HCT116 (cell line): ENCODE measurements at regions not wholly inside any gene's neighbourhood (a gene's known extent, or its start where the extent isn't known, plus 50 kb on each side); places are given as distances from the start of the nearest gene placed in this dataset.

ENCODE experiments used
- ATAC-seq: fragments of 200-7000 bp; cut with Tn5 transposase; 2 replicates; pipeline ENCODE4 v1.9.1; 2020; ENCODE audit warnings: mild to moderate bottlenecking, moderate library complexity
- BruUV-seq: library from RNA; stranded (reverse); fragments of 400-500 nt; replicated peaks from 2 replicates; lab custom pipeline; 2021; lab: Mats Ljungman, UMichigan
- CTCF ChIA-PET: fragments of 300-600 bp; sonication (Branson Sonifier 250); formaldehyde crosslinking; loops from one replicate; lab custom pipeline; 2021; ENCODE audit warnings: antibody characterized with exemption; lab: Charles Lee
- POLR2A ChIA-PET: fragments of 300-600, 350-600 bp; sonication (Branson Sonifier 250); formaldehyde crosslinking; loops from one replicate; lab custom pipeline; 2021; ENCODE audit warnings: antibody characterized with exemption; lab: Charles Lee
- RAD21 ChIA-PET, 2 experiments: fragments of 300-600 bp; sonication (Branson Sonifier 250); formaldehyde crosslinking; loops; one replicate each; lab custom pipeline; 2023; ENCODE audit warnings: low total read pairs in 2 of 2; ENCODE audit not compliant: uncharacterized antibody in 2 of 2, unreplicated experiment in 2 of 2, low non-redundant PET in 1 of 2; lab: Charles Lee
- DNase-seq: peaks from one replicate; pipeline ENCODE4 v3.0.0-alpha.2; 2010; ENCODE audit warnings: low read depth, low spot score
- H2AFZ ChIP-seq: fragments of 200-600 bp; shearing (Covaris generic), sonication (generic); 2 replicates; pipeline ENCODE4 v1.6.1; 2017; ENCODE audit warnings: low read depth, mixed run types, mixed read lengths, antibody characterized with exemption, low read length; ENCODE audit not compliant: poor library complexity, severe bottlenecking
- H3K27ac ChIP-seq: 2 replicates; pipeline ENCODE4 v1.5.1; 2012; ENCODE audit warnings: low read depth, low read length
- H3K27me3 ChIP-seq: fragments of 200-600 bp; sonication (generic); 2 replicates; pipeline ENCODE4 v1.6.1; 2016; ENCODE audit warnings: mixed run types, low read length, mixed read lengths; ENCODE audit not compliant: insufficient read depth
- H3K36me3 ChIP-seq, 2 experiments: fragments of 200-500 bp in 1 of 2; fragments of 200-600 bp in 1 of 2; sonication (Bioruptor generic) in 1 of 2; sonication (generic) in 1 of 2; 2 replicates each; pipeline versions ENCODE4 v1.5.1 to v1.6.1; 2014 to 2016; ENCODE audit warnings: low read length in 2 of 2, inconsistent platforms in 1 of 2, mixed read lengths in 1 of 2, mixed run types in 1 of 2; ENCODE audit not compliant: insufficient read depth in 2 of 2, control insufficient read depth in 1 of 2
- H3K4me1 ChIP-seq, 2 experiments: fragments of 200-600 bp in 1 of 2; sonication (generic) in 1 of 2; 2 replicates each; pipeline versions ENCODE4 v1.5.1 to v1.6.1; 2012 to 2017; ENCODE audit warnings: low read length in 2 of 2, inconsistent platforms in 1 of 2, mild to moderate bottlenecking in 1 of 2, mixed read lengths in 1 of 2, mixed run types in 1 of 2, moderate library complexity in 1 of 2; ENCODE audit not compliant: insufficient read depth in 2 of 2, control insufficient read depth in 1 of 2
- H3K4me2 ChIP-seq: fragments of 200-600 bp; sonication (generic); 2 replicates; pipeline ENCODE4 v1.6.1; 2017; ENCODE audit warnings: mixed run types, low read length, mixed read lengths
- H3K4me3 ChIP-seq, 2 experiments: fragments of 200-600 bp in 1 of 2; sonication (generic) in 1 of 2; replicated peaks in 1 of 2; 2 replicates each; pipeline ENCODE4 v1.5.1; 2011 to 2016; ENCODE audit warnings: low read length in 2 of 2, control low read depth in 1 of 2, low read depth in 1 of 2, mild to moderate bottlenecking in 1 of 2, mixed read lengths in 1 of 2, mixed run types in 1 of 2
- H3K79me2 ChIP-seq: fragments of 200-600 bp; sonication (generic); 2 replicates; pipeline ENCODE4 v1.6.1; 2017; ENCODE audit warnings: mild to moderate bottlenecking, mixed run types, low read length, moderate library complexity, mixed read lengths; ENCODE audit not compliant: insufficient read depth
- H3K9ac ChIP-seq: fragments of 200-600 bp; sonication (generic); 2 replicates; pipeline ENCODE4 v1.6.1; 2016; ENCODE audit warnings: low read length, mixed read lengths
- H3K9me2 ChIP-seq: fragments of 200-600 bp; sonication (generic), shearing (Covaris generic); 2 replicates; pipeline ENCODE4 v1.6.1; 2017; ENCODE audit warnings: mixed run types, mild to moderate bottlenecking, moderate library complexity; ENCODE audit not compliant: insufficient read depth
- H3K9me3 ChIP-seq, 2 experiments: fragments of 200-500 bp in 1 of 2; fragments of 200-600 bp in 1 of 2; sonication (Bioruptor generic) in 1 of 2; sonication (generic) in 1 of 2; 2 replicates each; pipeline ENCODE4 v1.6.1; 2014 to 2017; ENCODE audit warnings: low read length in 2 of 2, mixed read lengths in 2 of 2, inconsistent platforms in 1 of 2, low read depth in 1 of 2, mild to moderate bottlenecking in 1 of 2, mixed run types in 1 of 2, moderate library complexity in 1 of 2; ENCODE audit not compliant: control insufficient read depth in 1 of 2, insufficient read depth in 1 of 2
- H4K20me1 ChIP-seq: fragments of 200-600 bp; sonication (generic), shearing (Covaris generic); 2 replicates; pipeline ENCODE4 v1.6.1; 2017; ENCODE audit warnings: mixed run types, mild to moderate bottlenecking, moderate library complexity; ENCODE audit not compliant: insufficient read depth
- CBX3 ChIP-seq: IDR thresholded peaks from 2 replicates; pipeline ENCODE4 v1.6.1; 2012; ENCODE audit warnings: low read depth
- CEBPB ChIP-seq: IDR thresholded peaks from 2 replicates; pipeline ENCODE4 v1.6.1; 2012; ENCODE audit warnings: low read depth
- EGR1 ChIP-seq: IDR thresholded peaks from 2 replicates; pipeline ENCODE4 v1.6.1; 2012; ENCODE audit warnings: low read depth
- ELF1 ChIP-seq: IDR thresholded peaks from 2 replicates; pipeline ENCODE4 v1.6.1; 2012; ENCODE audit warnings: low read depth, borderline replicate concordance
- EZH2 ChIP-seq: fragments of 200-600 bp; sonication (generic); IDR thresholded peaks from 2 replicates; pipeline ENCODE4 v1.6.1; 2017; ENCODE audit warnings: antibody characterized with exemption, mixed run types
- EZH2phosphoT487 ChIP-seq: fragments of 200-600 bp; IDR thresholded peaks from 2 replicates; pipeline ENCODE4 v1.6.1; 2018; ENCODE audit warnings: antibody characterized with exemption, borderline replicate concordance
- FOSL1 ChIP-seq: IDR thresholded peaks from 2 replicates; pipeline ENCODE4 v1.6.1; 2012; ENCODE audit warnings: low read depth
- JUND ChIP-seq: IDR thresholded peaks from 2 replicates; pipeline ENCODE4 v1.6.1; 2012
- POLR2A ChIP-seq: IDR thresholded peaks from 2 replicates; pipeline ENCODE4 v1.7.0; 2011; ENCODE audit warnings: borderline replicate concordance; ENCODE audit not compliant: insufficient read depth, insufficient read length; ENCODE audit errors: extremely low read depth
- POLR2AphosphoS5 ChIP-seq: IDR thresholded peaks from 2 replicates; pipeline ENCODE4 v1.6.1; 2011; ENCODE audit warnings: mild to moderate bottlenecking, low read depth, low read length, moderate library complexity
- RAD21 ChIP-seq: IDR thresholded peaks from 2 replicates; pipeline ENCODE4 v1.6.1; 2012; ENCODE audit warnings: low read depth, mild to moderate bottlenecking
- SIN3A ChIP-seq: IDR thresholded peaks from 2 replicates; pipeline ENCODE4 v1.6.1; 2012; ENCODE audit warnings: low read depth
- SP1 ChIP-seq: IDR thresholded peaks from 2 replicates; pipeline ENCODE4 v1.6.1; 2012; ENCODE audit warnings: low read depth
- TCF7L2 ChIP-seq: IDR thresholded peaks from 2 replicates; pipeline ENCODE4 v1.7.0; 2011; ENCODE audit warnings: borderline replicate concordance, inconsistent platforms; ENCODE audit not compliant: insufficient read depth, insufficient read length; ENCODE audit errors: extremely low read depth
- YY1 ChIP-seq: IDR thresholded peaks from 2 replicates; pipeline ENCODE4 v1.6.1; 2011; ENCODE audit warnings: low read length, low read depth, moderate library complexity, mild to moderate bottlenecking; ENCODE audit not compliant: insufficient replicate concordance; ENCODE audit errors: extremely low read depth
- ZFX ChIP-seq: fragments of 450-650 bp; IDR thresholded peaks from 2 replicates; pipeline ENCODE4 v1.6.1; 2017
- ZNF274 ChIP-seq: fragments of 200-500 bp; sonication (Bioruptor generic); IDR thresholded peaks from 2 replicates; pipeline ENCODE4 v1.6.1; 2014; ENCODE audit warnings: mild to moderate bottlenecking, low read depth, low read length, inconsistent platforms
- intact Hi-C: fragments of 100-400 bp; cut with micrococcal nuclease; formaldehyde crosslinking; loops from 2 replicates; pipeline ENCODE4 v1.10.0; 2022
- TF ChIP-seq, protein P1 (sequence below): IDR thresholded peaks from 2 replicates; pipeline ENCODE4 v1.6.1; 2012; ENCODE audit warnings: low read depth
- TF ChIP-seq, protein P2 (sequence below), 3 experiments: fragments of 200-600 bp in 1 of 3; sonication (generic) in 1 of 3; IDR thresholded peaks in 2 of 3; conservative IDR thresholded peaks in 1 of 3; 2 replicates each; pipeline ENCODE4 v1.5.1; 2012 to 2017; ENCODE audit warnings: low read depth in 2 of 3, low read length in 2 of 3, antibody characterized with exemption in 1 of 3, borderline replicate concordance in 1 of 3, control low read depth in 1 of 3, mild to moderate bottlenecking in 1 of 3, mixed read lengths in 1 of 3, mixed run types in 1 of 3, moderate library complexity in 1 of 3; ENCODE audit not compliant: insufficient read depth in 1 of 3
- TF ChIP-seq, protein P3 (sequence below): IDR thresholded peaks from 2 replicates; pipeline ENCODE4 v1.6.1; 2012
- TF ChIP-seq, protein P4 (sequence below): IDR thresholded peaks from 2 replicates; pipeline ENCODE4 v1.6.1; 2011; ENCODE audit warnings: mild to moderate bottlenecking, low read length, moderate library complexity; ENCODE audit not compliant: insufficient replicate concordance; ENCODE audit errors: extremely low read depth

DNA sequence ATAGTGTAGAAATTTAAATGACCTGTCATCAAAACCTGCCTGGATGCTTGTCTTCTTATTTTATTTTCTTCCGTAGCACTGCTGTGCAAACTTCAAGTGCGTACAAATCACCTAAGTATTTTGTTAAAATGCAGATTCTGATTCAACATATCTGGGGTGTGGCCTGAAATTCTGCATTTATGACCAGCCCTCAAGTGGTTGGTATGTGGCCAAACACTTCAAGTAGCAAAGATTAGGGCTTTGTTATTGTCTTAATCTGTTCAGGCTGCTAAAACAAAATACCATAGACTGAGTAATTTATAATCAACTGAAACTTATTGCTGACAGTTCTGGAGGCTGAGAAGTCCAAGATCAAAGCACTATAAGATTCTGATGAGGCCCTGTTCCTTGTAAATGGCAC is 97.6 kb upstream of the LRRC3B start (continued):
- TF ChIP-seq, protein P1, sequence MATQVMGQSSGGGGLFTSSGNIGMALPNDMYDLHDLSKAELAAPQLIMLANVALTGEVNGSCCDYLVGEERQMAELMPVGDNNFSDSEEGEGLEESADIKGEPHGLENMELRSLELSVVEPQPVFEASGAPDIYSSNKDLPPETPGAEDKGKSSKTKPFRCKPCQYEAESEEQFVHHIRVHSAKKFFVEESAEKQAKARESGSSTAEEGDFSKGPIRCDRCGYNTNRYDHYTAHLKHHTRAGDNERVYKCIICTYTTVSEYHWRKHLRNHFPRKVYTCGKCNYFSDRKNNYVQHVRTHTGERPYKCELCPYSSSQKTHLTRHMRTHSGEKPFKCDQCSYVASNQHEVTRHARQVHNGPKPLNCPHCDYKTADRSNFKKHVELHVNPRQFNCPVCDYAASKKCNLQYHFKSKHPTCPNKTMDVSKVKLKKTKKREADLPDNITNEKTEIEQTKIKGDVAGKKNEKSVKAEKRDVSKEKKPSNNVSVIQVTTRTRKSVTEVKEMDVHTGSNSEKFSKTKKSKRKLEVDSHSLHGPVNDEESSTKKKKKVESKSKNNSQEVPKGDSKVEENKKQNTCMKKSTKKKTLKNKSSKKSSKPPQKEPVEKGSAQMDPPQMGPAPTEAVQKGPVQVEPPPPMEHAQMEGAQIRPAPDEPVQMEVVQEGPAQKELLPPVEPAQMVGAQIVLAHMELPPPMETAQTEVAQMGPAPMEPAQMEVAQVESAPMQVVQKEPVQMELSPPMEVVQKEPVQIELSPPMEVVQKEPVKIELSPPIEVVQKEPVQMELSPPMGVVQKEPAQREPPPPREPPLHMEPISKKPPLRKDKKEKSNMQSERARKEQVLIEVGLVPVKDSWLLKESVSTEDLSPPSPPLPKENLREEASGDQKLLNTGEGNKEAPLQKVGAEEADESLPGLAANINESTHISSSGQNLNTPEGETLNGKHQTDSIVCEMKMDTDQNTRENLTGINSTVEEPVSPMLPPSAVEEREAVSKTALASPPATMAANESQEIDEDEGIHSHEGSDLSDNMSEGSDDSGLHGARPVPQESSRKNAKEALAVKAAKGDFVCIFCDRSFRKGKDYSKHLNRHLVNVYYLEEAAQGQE, result no peak
- TF ChIP-seq SIN3A, result no peak
- no peak for TF ChIP-seq EZH2

DNA sequence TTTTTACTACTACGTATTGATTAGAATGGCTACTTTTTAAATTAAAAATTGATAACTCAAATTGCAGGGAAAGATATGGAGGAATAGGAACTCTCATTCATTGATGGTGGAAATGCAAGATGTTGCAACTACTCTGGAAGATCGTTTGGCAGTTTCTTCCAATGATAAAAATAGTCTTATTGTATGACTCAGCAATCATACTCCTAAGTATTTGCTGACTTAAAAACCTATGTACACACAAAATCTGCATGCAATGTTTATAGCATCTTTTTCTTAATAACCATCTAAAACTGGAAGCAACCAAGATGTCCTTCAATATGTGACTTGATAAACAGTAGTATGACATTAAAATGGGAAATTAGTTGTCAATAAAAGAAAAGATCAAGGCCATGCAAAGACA is 87.4 kb upstream of the LRRC3B start:
- BruUV-seq, result no TSS peak
- Histone ChIP-seq H3K4me2 (no peak overlapping the region), H3K27me3 (no peaks in the 10 kb centered on the region), H3K79me2 (no peaks in the 10 kb centered on the region), H3K9me2 (no peaks in the 10 kb centered on the region), H2AFZ (no peak overlapping the region), H3K4me1 (no peaks in the 10 kb centered on the region), H3K27ac (no peak overlapping the region), H4K20me1 (no peaks in the 10 kb centered on the region), H3K4me3 (no peak overlapping the region), H3K36me3 (no peaks in the 10 kb centered on the region), H3K9me3 (peaks cover 0 to 3% of the 10 kb centered on the region in 2 experiments; a peak in 1 of 4 replicates), H3K9ac (no peak overlapping the region)
- TF ChIP-seq CEBPB, result no peak
- no peak for TF ChIP-seq JUND
- TF ChIP-seq ZNF274, result no peak
- no peak for TF ChIP-seq SP1
- TF ChIP-seq FOSL1, result no peak
- TF ChIP-seq EZH2phosphoT487, result no peak
- TF ChIP-seq TCF7L2, result no peak
- no peak for TF ChIP-seq ZFX
- TF ChIP-seq RAD21, result no peak
- no peak for TF ChIP-seq ELF1
- TF ChIP-seq EGR1, result no peak
- no peak for TF ChIP-seq CBX3
- TF ChIP-seq POLR2AphosphoS5, result no peak
- TF ChIP-seq YY1, result no peak
- TF ChIP-seq, protein P2, sequence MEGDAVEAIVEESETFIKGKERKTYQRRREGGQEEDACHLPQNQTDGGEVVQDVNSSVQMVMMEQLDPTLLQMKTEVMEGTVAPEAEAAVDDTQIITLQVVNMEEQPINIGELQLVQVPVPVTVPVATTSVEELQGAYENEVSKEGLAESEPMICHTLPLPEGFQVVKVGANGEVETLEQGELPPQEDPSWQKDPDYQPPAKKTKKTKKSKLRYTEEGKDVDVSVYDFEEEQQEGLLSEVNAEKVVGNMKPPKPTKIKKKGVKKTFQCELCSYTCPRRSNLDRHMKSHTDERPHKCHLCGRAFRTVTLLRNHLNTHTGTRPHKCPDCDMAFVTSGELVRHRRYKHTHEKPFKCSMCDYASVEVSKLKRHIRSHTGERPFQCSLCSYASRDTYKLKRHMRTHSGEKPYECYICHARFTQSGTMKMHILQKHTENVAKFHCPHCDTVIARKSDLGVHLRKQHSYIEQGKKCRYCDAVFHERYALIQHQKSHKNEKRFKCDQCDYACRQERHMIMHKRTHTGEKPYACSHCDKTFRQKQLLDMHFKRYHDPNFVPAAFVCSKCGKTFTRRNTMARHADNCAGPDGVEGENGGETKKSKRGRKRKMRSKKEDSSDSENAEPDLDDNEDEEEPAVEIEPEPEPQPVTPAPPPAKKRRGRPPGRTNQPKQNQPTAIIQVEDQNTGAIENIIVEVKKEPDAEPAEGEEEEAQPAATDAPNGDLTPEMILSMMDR (IDR thresholded peaks at IDR 0.05 in 2 of 3, conservative IDR thresholded peaks at IDR 0.05 in 1 of 3; ENCODE audit: borderline replicate concordance in 1 of 3, insufficient read depth in 1 of 3, low read depth in 2 of 3, low read length in 2 of 3), result no peak
- TF ChIP-seq, protein P3, sequence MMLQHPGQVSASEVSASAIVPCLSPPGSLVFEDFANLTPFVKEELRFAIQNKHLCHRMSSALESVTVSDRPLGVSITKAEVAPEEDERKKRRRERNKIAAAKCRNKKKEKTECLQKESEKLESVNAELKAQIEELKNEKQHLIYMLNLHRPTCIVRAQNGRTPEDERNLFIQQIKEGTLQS, result no peak
- no peak for TF ChIP-seq POLR2A
- TF ChIP-seq, protein P4, sequence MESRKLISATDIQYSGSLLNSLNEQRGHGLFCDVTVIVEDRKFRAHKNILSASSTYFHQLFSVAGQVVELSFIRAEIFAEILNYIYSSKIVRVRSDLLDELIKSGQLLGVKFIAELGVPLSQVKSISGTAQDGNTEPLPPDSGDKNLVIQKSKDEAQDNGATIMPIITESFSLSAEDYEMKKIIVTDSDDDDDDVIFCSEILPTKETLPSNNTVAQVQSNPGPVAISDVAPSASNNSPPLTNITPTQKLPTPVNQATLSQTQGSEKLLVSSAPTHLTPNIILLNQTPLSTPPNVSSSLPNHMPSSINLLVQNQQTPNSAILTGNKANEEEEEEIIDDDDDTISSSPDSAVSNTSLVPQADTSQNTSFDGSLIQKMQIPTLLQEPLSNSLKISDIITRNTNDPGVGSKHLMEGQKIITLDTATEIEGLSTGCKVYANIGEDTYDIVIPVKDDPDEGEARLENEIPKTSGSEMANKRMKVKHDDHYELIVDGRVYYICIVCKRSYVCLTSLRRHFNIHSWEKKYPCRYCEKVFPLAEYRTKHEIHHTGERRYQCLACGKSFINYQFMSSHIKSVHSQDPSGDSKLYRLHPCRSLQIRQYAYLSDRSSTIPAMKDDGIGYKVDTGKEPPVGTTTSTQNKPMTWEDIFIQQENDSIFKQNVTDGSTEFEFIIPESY, result no peak
- POLR2A ChIA-PET, result no interaction called here
- DNase-seq (no peak), ATAC-seq (no peak)
- RAD21 ChIA-PET, result no interaction called here
- CTCF ChIA-PET, result no interaction called here
- intact Hi-C loops, result no loop called here
